K562 (cell line): ENCODE measurements at regions not wholly inside any gene's neighbourhood (a gene's known extent, or its start where the extent isn't known, plus 50 kb on each side); places are given as distances from the start of the nearest gene placed in this dataset.

Source experiments
- CHD4 ChIP-seq: fragments of 200-600 bp; sonication (generic); IDR thresholded peaks from 3 replicates; pipeline ENCODE4 v1.6.1; 2012; ENCODE audit warnings: low read depth, mild to moderate bottlenecking, mixed read lengths, low read length, inconsistent platforms; ENCODE audit not compliant: insufficient read depth, insufficient replicate concordance, poor library complexity, severe bottlenecking
- CTCF ChIP-seq, 3 experiments: IDR thresholded peaks in 2 of 3; conservative IDR thresholded peaks in 1 of 3; 2 replicates each; pipeline ENCODE4 v1.5.1; 2011 to 2012; ENCODE audit warnings: low read length in 3 of 3, mild to moderate bottlenecking in 3 of 3, control low read depth in 2 of 3, improper control_type of control experiment in 1 of 3, inconsistent platforms in 1 of 3, low read depth in 1 of 3, mixed read lengths in 1 of 3, moderate library complexity in 1 of 3; ENCODE audit not compliant: insufficient read depth in 2 of 3
- E2F4 ChIP-seq: sonication (generic); formaldehyde crosslinking; IDR thresholded peaks from 2 replicates; pipeline ENCODE4 v1.8.0; 2022; ENCODE audit warnings: mild to moderate bottlenecking, low read depth, missing genetic modification reagents
- EHMT2 ChIP-seq: fragments of 450-650 bp; IDR thresholded peaks from 2 replicates; pipeline ENCODE4 v1.6.1; 2018; ENCODE audit warnings: antibody characterized with exemption
- EP300 ChIP-seq: IDR thresholded peaks from 2 replicates; pipeline ENCODE4 v1.6.1; 2012; ENCODE audit warnings: low read length, improper control_type of control experiment
- GTF2B ChIP-seq: IDR thresholded peaks from 2 replicates; pipeline ENCODE4 v1.6.1; 2011; ENCODE audit not compliant: insufficient read length; ENCODE audit errors: extremely low read depth
- HNRNPH1 ChIP-seq: fragments of 200-400 bp; formaldehyde crosslinking; optimal IDR thresholded peaks from 2 replicates; pipeline ENCODE3; 2017; ENCODE audit warnings: low read depth, mild to moderate bottlenecking, low read length, moderate library complexity
- ID3 ChIP-seq, 2 experiments: fragments of 250-450 bp in 1 of 2; fragments of 450-650 bp in 1 of 2; sonication (Bioruptor Pico) in 1 of 2; IDR thresholded peaks; 2 replicates each; pipeline versions ENCODE4 v1.6.1 to v1.8.0; 2016 to 2021; ENCODE audit warnings: mild to moderate bottlenecking in 2 of 2, moderate library complexity in 2 of 2, missing compliant biosample characterization in 1 of 2, missing genetic modification characterization in 1 of 2
- JUN ChIP-seq, 2 experiments: sonication (generic) in 1 of 2; formaldehyde crosslinking in 1 of 2; IDR thresholded peaks; 2 replicates each; pipeline versions ENCODE4 v1.6.1 to v1.8.0; 2012 to 2022; ENCODE audit warnings: borderline replicate concordance in 2 of 2, mild to moderate bottlenecking in 2 of 2, improper control_type of control experiment in 1 of 2, low read depth in 1 of 2, low read length in 1 of 2, missing genetic modification reagents in 1 of 2
- NFATC3 ChIP-seq: fragments of 450-650 bp; IDR thresholded peaks from 2 replicates; pipeline ENCODE4 v1.6.1; 2017; ENCODE audit warnings: mild to moderate bottlenecking
- POLR2AphosphoS5 ChIP-seq: IDR thresholded peaks from 2 replicates; pipeline ENCODE4 v1.6.1; 2011; ENCODE audit warnings: mild to moderate bottlenecking, low read depth, low read length, moderate library complexity; ENCODE audit not compliant: control insufficient read depth, insufficient read depth
- SIN3A ChIP-seq, 2 experiments: fragments of 150-350 bp in 1 of 2; IDR thresholded peaks; 2 replicates each; pipeline ENCODE4 v1.6.1; 2011 to 2016; ENCODE audit warnings: borderline replicate concordance in 2 of 2, low read depth in 2 of 2, low read length in 2 of 2, mild to moderate bottlenecking in 2 of 2, moderate library complexity in 2 of 2; ENCODE audit not compliant: control insufficient read depth in 1 of 2
- ZNF175 ChIP-seq: fragments of 200-800 bp; sonication (Bioruptor generic); IDR thresholded peaks from 2 replicates; pipeline ENCODE4 v1.6.1; 2016; ENCODE audit warnings: low read depth, mild to moderate bottlenecking, missing genetic modification characterization, missing compliant biosample characterization
- ZNF239 ChIP-seq: fragments of 250-450 bp; sonication (Bioruptor Pico); IDR thresholded peaks from 2 replicates; pipeline ENCODE4 v1.4.0; 2020; ENCODE audit warnings: mild to moderate bottlenecking

GRCh38 chr10:130611239-130611638 is 475.0 kb downstream of the GLRX3 start:
- TF ChIP-seq E2F4 (CRISPR knock-in tag) (no peak), EP300 (no peak), CHD4 (no peak), HNRNPH1 (no peak), ZNF175 (CRISPR knock-in tag) (no peak), GTF2B (no peak), CTCF (IDR thresholded peaks at IDR 0.05 in 2 of 3, conservative IDR thresholded peaks at IDR 0.05 in 1 of 3; ENCODE audit: insufficient read depth in 2 of 3, low read depth in 1 of 3, low read length in 3 of 3) (no peak), SIN3A (IDR thresholded peaks at IDR 0.05; ENCODE audit: borderline replicate concordance in 2 of 2, control insufficient read depth in 1 of 2, low read depth in 2 of 2, low read length in 2 of 2) (no peak), ZNF239 (CRISPR knock-in tag) (no peak), ID3 (CRISPR knock-in tag; IDR thresholded peaks at IDR 0.05) (no peak), ID3 (tag; IDR thresholded peaks at IDR 0.05) (no peak), NFATC3 (no peak), JUN (IDR thresholded peaks at IDR 0.05; ENCODE audit: borderline replicate concordance, low read depth, low read length) (no peak), JUN (CRISPR knock-in tag; IDR thresholded peaks at IDR 0.05; ENCODE audit: borderline replicate concordance) (no peak), POLR2AphosphoS5 (no peak), EHMT2 (no peak)
